C1 segment of cervical spinal cord (tissue), 14 donors: ENCODE measurements at regions not wholly inside any gene's neighbourhood (a gene's known extent, or its start where the extent isn't known, plus 50 kb on each side); places are given as distances from the start of the nearest gene placed in this dataset.
"Not testable (repeated sequence)": the region's sequence is repeated elsewhere in the genome, so short reads cannot be mapped to it uniquely, and the experiment has no call there.

Experiments
- DNase-seq, 14 donors: peaks; one replicate each; lab custom pipeline; 2025; lab: John Stamatoyannopoulos, UW

DNA sequence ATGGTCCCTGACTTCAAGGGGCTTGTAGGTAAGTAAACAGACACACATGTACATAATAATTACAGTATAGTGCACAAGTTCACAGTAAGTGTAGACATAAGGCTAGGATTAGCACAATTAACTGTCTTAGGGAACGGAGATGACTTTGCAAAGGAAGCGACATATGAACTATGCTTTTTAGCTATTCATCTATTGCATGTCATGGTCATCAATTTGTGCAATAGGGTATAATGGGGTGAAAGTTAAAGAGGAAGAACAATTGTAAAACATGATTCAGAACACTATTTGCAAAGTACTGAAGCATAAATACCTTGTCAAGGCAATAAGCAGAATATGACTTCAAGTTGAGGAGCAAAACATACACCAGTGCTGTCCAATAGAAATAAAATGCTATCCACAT lies 112.3 kb upstream of the SLC8A1 start:
- DNase-seq: no peak

DNA sequence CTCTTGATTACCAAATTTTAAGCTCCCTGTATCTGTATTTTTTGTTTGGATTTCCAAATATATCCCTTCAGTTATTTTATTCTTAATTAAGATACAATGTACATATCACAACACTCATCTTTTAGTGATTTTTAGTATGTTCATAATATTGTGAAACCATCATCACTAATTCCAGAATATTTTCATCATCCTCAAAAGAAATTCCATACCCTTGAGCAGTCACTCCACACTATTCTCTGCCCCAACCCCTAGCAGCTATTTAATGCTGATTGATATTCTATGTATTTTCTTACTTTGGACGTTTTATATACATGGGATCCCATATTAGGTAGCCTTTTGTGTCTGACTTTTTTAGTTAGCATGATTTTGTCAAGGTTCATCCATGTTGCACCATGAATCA lies 127.4 kb upstream of the SLC8A1 start:
- DNase-seq: no peak

GRCh38 chr2:40584432-40584831 lies 132.5 kb upstream of the SLC8A1 start:
- no peak for DNase-seq

DNA sequence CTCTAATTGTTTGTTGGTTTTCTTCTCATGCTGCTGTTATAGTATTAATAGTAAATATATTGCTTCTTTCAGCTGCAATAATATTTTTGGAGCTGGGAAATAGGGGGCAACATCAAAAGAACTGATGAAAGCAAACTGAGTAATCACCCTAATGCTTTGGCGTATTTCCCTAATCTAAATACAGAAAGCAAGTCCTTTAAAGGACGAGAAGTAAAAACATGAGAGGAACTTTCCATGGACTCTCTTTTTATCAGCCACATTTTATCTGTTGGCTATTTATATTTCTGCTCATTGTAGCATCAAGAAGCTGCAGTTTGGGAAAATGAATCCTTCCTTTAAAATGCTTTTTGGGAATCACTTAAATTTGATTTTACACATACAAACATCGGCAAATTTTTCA lies 139.9 kb upstream of the SLC8A1 start:
- no peak for DNase-seq

- no peak for DNase-seq
Measured at GRCh38 chr2:40592218-40592617, 140.3 kb upstream of the SLC8A1 start.

DNA sequence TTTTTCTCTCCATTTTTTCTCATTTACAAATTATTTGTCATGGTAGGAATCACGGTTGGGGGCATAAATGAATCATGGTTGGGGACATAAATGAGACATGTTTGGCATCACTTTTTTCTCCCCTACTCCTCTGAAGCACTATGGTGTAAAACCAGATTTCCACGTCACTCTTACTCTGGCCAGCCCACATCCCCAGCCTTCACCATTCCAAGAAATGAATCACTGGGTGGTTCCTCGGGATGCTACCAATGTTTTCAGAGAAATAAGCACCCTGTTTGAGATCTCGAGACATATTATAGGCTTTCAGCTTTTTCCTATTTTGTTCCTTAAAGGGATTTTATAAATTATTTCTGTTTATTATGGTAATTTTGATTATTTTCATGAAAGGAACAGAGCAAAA lies 155.0 kb upstream of the SLC8A1 start:
- no peak for DNase-seq

GRCh38 chr2:40611196-40611595 lies 159.3 kb upstream of the SLC8A1 start:
- DNase-seq: no peak

DNA sequence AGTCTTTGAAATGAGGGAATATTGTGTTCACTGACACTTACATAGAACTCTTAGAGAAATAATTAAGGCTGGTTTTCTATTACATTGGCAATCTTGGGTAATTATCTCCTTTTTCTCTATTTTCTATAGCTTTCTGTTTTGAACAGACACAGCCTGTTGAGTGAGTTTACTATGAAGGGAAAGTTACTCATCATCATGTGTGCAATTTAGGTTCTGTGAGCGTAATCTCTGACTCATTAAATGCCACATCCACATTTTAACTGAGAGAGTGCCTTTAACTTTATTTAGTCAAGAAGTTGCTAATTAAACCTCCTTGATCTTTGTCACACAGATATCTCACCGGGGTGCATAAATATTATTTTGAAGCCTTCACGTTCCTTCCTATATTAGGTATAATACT lies 174.0 kb upstream of the SLC8A1 start:
- DNase-seq: no peak

DNA sequence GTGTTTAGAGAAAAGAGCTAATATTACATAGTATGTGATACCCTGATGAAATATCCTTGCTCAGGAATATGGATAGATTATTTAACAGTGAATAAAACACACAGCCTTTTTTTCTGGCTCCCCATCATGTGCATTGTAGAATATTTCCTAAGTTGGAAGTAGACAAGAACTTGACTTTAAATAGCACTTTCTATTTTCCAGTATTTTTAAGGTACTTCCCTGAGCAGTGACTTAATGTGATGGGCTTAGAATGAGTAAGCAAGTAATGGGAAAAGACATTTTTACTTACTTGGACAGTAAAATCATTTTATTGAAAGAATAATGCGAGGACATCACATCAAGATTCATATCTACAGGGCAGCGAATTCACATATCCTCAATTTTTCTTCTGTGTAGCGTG lies 176.7 kb upstream of the SLC8A1 start:
- no peak for DNase-seq

DNA sequence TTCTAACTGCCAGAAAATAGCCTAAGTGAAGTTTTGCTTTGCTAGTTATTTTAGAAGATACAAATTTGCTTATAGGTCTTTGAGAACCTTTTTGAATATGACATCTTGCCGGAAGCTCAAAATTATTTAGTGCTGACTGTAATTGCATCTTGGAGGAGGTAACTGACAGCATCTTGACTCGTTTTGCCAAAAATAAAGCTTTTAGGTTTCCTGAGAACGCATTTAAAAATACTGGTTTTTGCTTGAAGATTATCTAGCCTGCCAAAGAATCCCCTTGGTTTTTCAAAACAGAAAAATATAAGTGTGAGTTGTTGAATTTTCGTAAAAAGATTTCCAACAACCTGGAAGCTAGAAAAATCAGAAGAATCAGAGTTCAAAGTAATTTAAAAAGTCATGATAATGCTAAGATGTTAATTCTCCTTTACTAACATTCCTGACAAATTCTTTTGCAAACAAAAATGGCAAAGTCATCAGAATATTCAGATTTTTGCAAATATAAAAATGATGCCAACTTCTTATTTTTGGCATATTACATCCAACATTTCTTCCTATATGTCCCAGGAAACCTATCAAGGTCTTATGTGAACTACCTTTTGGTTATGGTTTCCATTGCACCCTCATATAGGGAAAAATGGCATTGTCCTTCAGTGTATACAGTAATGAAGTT lies 178.0 kb upstream of the SLC8A1 start:
- DNase-seq: no peak

DNA sequence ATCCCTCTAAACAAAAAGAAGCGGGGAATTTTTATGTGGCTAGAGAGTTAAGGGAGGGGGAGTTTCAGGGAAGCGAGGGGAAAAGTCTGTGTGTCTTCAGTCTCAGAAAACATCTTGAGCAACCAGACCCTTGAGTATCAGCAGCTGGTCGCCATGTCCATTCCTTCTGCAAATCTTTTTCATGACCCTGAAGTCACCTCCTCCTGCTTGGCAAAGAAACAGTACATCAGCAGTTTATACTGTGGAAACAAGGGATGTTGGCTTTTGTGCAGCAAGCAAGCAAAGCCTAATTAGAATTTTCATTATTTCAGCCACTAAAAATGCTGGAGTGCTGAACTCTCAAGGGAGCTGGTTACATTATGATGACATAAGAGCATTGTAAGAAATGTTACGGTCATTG lies 187.4 kb upstream of the SLC8A1 start:
- DNase-seq: no peak

DNA sequence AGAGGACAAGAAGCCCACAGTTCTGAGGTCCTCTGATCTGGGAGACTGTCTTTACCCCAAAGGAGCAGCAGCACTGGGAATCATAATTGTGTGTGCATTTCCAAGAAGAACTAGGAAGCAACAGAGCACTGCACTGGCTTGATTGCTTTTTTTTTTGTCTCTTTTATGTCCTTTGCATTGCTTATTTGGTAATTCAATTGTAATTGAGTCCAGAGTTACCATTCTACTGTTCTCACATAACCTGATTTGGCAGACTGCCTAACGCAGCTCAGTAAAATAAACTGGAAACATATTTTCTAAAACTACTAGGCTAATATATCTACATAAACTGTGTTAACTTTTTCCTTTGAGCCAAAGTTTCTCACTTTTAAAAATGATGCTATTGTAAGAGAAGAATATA lies 190.3 kb upstream of the SLC8A1 start:
- no peak for DNase-seq

DNA sequence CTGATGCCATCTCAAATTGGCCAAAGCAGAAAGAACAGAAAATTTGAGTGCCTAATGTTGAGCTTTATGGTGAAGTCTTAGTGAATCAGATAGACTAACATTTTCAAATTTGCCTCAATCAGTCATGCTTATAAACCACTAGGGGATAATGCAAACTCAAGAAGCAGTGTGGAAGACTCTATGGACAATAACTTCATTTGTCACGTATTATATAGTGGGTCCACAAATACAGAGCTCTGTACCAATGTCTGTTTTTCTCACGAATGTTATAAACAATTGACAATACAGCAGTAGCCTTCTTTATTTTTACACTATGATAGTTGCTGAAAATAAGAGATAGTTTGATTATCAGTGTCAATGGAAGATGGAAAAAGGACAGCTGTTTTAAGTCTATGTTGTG lies 190.8 kb upstream of the SLC8A1 start:
- no peak for DNase-seq

- no peak for DNase-seq
Measured at GRCh38 chr2:40646642-40647041, 194.8 kb upstream of the SLC8A1 start.

GRCh38 chr2:40652155-40652554 lies 200.3 kb upstream of the SLC8A1 start:
- DNase-seq: no peak

GRCh38 chr2:40653829-40654228 lies 201.9 kb upstream of the SLC8A1 start:
- no peak for DNase-seq

DNA sequence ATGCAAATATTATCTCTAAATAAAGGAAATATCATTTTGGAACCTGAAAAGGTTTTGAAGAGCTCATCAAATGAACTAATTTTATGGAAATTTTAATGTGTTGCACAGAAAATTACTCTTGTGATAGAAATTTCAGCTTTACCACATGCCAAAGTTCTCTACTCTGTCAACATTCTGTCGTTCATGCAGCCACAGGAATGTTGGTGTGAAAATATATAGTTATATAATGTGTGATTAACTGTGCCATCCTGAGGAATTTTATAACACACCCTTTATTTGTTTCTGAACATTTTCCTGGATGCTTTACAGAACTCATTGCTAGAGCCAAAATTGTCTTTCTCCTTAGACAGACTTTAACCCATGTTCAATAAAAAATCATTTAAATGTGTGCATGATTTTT lies 202.5 kb upstream of the SLC8A1 start:
- no peak for DNase-seq

- DNase-seq: no peak
Measured at GRCh38 chr2:40658941-40659340, 207.1 kb upstream of the SLC8A1 start.

GRCh38 chr2:40665493-40666232 lies 213.8 kb upstream of the SLC8A1 start:
- DNase-seq: no peak

DNA sequence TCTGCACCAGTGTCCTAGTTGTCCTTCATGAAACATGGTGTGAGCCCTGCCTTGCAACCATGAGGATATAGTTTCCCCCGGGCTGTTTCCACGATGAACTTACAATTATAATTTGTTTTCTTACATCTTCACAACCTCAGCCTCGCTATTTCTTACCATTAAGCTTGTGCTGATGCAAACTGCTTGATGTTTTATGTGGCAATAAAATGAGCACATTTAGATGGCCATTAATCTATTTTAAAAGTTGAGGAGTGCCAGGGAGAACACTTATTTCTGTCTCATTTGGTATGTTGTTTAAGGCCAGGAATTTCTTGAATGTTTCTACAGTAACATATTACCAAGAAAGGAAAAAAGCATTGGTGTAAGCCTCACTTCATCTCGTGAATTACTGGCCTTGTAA lies 214.5 kb upstream of the SLC8A1 start:
- DNase-seq: no peak

DNA sequence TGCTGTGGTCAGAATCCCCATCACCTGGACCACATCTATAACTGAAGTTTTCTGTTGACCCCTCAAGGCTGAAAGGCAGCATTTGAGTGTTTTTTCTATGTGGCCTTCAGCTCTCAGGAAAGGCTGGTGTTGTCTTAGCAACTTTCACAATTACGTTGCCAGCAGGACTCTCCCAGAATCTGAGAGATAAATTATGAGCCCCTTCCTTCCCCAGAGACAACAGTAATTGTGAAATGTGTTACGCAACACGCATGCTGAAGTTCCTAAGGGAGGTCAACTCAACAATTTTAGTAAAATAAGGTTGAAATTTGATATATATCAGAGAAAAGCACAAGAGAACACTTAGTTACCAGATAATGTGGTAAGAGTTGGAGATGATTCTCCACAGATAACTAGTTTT lies 216.5 kb upstream of the SLC8A1 start:
- DNase-seq: no peak

GRCh38 chr2:40676134-40676790 lies 224.4 kb upstream of the SLC8A1 start:
- not testable (repeated sequence) for DNase-seq

DNA sequence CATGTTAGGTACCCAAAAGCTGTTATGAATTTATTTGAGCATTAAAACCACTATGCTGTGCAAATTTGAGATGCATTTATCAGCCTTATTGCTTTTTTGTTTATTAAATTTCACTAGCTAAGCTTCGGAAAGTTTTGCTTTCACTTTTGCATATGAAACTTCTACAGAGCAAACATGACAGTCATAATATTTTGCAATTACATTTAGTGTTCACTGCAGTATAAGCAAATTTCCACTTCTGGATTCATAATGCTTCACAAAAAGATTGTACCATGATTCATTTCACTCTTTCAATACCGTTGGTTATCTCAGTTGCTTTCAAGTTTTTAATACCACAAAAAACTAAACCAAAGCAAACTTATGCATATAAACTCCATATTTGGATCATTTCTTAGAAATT lies 228.7 kb upstream of the SLC8A1 start:
- no peak for DNase-seq
